Activated T-cell treated with anti-CD3 and anti-CD28 coated beads, Interleukin-2, amount 50 U/mL, for 24 hours (primary cell): ENCODE measurements at regions not wholly inside any gene's neighbourhood (a gene's known extent, or its start where the extent isn't known, plus 50 kb on each side); places are given as distances from the start of the nearest gene placed in this dataset.

ENCODE experiments used
- DNase-seq: peaks from one replicate; pipeline ENCODE4 v3.0.0-alpha.2; 2020
- H3K27ac Mint-ChIP-seq: 2 replicates; pipeline ENCODE4 v1.8.0; 2020; ENCODE audit warnings: mild to moderate bottlenecking, mixed read lengths
- H3K27me3 Mint-ChIP-seq: 2 replicates; pipeline ENCODE4 v1.8.0; 2020; ENCODE audit warnings: mixed read lengths
- H3K36me3 Mint-ChIP-seq: 2 replicates; pipeline ENCODE4 v1.8.0; 2020; ENCODE audit warnings: low read depth, mixed read lengths
- H3K4me1 Mint-ChIP-seq: 2 replicates; pipeline ENCODE4 v1.8.0; 2020; ENCODE audit warnings: low read depth, mixed read lengths
- H3K4me3 Mint-ChIP-seq: 2 replicates; pipeline ENCODE4 v1.8.0; 2020; ENCODE audit warnings: mild to moderate bottlenecking, moderate library complexity, mixed read lengths
- H3K9me3 Mint-ChIP-seq: 2 replicates; pipeline ENCODE4 v1.8.0; 2020; ENCODE audit warnings: mixed read lengths

GRCh38 chrX:129077424-129078170 is 445.7 kb downstream of the SMARCA1 start:
- Mint-ChIP-seq H3K27me3 (peaks cover 7% of the 10 kb centered on the region), H3K36me3 (no peaks in the 10 kb centered on the region), H3K4me1 (no peaks in the 10 kb centered on the region), H3K27ac (no peak overlapping the region), H3K9me3 (no peaks in the 10 kb centered on the region), H3K4me3 (no peak overlapping the region)
- no peak for DNase-seq

DNA sequence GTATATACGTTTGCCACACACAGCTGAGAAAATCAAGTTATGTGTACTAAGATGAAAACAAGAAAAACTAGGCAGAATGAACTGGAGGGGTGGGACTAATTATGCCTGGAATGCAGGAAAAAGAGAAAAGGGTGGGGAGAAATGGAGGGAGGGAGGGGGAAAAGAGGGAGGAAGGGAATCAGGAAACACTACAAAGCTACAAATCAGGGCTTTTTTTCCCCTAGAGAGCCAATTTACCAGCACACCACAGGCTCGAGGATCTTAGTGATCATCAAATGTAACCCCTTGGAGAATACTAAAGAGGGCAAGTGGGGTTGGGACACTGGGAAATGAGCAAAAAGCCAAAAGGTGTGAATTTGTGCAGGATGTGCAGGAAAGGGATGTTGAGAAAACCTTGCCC is 451.9 kb downstream of the SMARCA1 start:
- no peaks in the 10 kb centered on the region for H3K36me3 Mint-ChIP-seq
- H3K27ac Mint-ChIP-seq = no peak overlapping the region
- H3K27me3 Mint-ChIP-seq = peaks cover 7% of the 10 kb centered on the region
- H3K4me1 Mint-ChIP-seq = no peaks in the 10 kb centered on the region
- H3K9me3 Mint-ChIP-seq = no peaks in the 10 kb centered on the region
- no peak for DNase-seq
- H3K4me3 Mint-ChIP-seq = no peak overlapping the region

- no peak overlapping the region for H3K4me3 Mint-ChIP-seq
These were observed 457.4 kb downstream of the SMARCA1 start for GRCh38 chrX:129065895-129066294.

DNA sequence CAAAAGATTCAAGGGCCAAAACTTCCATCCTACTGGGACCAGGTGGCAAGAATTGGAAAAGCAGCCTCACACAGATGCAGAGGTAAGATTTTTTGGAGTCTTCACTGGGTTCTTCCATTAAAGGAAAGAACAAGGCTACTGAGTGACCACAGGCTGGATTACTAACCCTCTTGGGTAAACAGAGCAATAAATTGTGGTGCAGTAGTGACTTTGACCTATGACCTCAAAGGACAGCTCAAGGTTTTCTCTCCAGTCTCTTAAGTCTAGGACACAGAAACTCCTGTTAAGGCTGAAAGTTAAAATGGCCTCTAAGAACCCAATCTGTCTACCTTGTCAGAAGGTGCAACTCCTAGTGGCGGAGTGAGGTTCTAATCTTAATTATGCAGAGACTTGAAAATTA is 464.9 kb downstream of the SMARCA1 start:
- Mint-ChIP-seq H3K27ac (no peak overlapping the region), H3K27me3 (peaks cover 18% of the 10 kb centered on the region), H3K9me3 (no peaks in the 10 kb centered on the region), H3K36me3 (no peaks in the 10 kb centered on the region), H3K4me3 (no peak overlapping the region), H3K4me1 (no peaks in the 10 kb centered on the region)
- no peak for DNase-seq

More at GRCh38 chrX:129065895-129066294, 457.4 kb downstream of the SMARCA1 start:
- Mint-ChIP-seq H3K36me3 (no peaks in the 10 kb centered on the region), H3K4me1 (no peaks in the 10 kb centered on the region), H3K27ac (no peak overlapping the region), H3K9me3 (no peaks in the 10 kb centered on the region), H3K27me3 (no peaks in the 10 kb centered on the region)
- DNase-seq = no peak

DNA sequence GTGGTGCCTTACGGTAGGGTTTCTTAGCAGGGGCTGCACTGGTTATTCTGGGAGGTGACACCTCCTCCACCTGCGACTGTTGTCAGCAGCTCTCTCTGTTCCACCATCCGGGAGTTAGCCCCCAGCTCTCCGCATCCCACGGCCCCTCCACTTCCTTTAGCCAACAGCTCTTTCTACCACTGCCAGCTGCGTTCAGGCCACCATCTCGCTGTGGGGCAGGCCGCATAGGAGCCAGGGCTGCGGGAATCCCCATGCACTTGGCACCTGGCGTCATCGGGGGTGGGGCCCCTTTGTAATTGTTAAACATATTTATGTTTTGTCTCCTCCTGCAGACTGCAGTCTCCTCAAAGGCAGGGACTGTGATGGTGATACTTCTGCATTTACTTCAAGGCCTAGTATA is 480.2 kb downstream of the SMARCA1 start:
- Mint-ChIP-seq H3K4me1 (no peaks in the 10 kb centered on the region), H3K4me3 (no peak overlapping the region), H3K9me3 (peaks cover 3% of the 10 kb centered on the region), H3K27me3 (peaks cover 3% of the 10 kb centered on the region), H3K27ac (no peak overlapping the region), H3K36me3 (no peaks in the 10 kb centered on the region)
- no peak for DNase-seq

DNA sequence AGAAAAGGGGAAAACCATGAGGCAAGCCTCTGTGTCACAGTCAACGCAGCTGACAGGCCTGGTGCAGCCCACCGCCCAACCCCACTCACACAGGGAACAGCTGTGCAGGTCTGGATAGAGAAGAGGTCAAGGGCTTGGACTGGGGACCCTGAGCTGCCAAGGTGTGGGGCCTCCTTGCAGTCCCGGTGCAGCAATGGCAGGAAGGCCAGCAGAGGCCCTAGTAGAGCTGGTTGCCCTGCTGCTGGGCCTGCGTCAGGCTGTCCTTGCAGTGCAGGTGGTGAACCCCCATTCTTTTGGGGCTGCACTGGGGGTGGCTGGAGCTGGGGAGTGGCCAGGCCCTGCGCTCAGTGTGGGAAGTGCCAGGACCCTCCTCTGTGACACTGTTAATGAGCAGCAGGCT is 482.0 kb downstream of the SMARCA1 start:
- no peak overlapping the region for H3K4me3 Mint-ChIP-seq
- peaks cover 3% of the 10 kb centered on the region for H3K9me3 Mint-ChIP-seq
- H3K36me3 Mint-ChIP-seq = no peaks in the 10 kb centered on the region

DNA sequence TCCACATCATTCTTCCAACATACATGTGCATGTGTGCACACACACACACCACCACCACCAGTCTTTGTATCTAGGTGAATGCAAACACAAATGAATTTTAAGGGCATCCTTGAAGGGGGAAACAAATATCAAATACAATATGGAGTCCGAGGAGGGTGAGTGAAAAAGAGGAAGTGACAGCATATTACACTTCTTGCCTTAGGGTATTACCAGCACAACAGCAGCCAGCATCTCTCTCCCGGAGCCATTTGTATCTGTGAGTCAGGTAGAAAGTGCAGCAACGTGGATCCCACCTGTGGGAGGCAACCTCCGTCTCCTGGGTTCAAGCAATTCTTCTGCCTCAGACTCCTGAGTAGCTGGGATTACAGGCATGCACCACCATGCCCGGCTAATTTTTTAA is 483.2 kb downstream of the SMARCA1 start:
- Mint-ChIP-seq H3K36me3 (no peaks in the 10 kb centered on the region), H3K9me3 (peaks cover 3% of the 10 kb centered on the region), H3K27ac (no peak overlapping the region), H3K4me3 (no peak overlapping the region), H3K27me3 (peaks cover 19% of the 10 kb centered on the region), H3K4me1 (no peaks in the 10 kb centered on the region)
- no peak for DNase-seq

More for the DNA sequence above, 482.0 kb downstream of the SMARCA1 start:
- peaks cover 9% of the 10 kb centered on the region for H3K27me3 Mint-ChIP-seq
- no peaks in the 10 kb centered on the region for H3K4me1 Mint-ChIP-seq
- no peak for DNase-seq
- H3K27ac Mint-ChIP-seq = no peak overlapping the region

- Mint-ChIP-seq H3K4me1 (no peaks in the 10 kb centered on the region), H3K4me3 (no peak overlapping the region), H3K36me3 (no peaks in the 10 kb centered on the region), H3K27me3 (peaks cover 23% of the 10 kb centered on the region), H3K27ac (no peak overlapping the region), H3K9me3 (peaks cover 3% of the 10 kb centered on the region)
- no peak for DNase-seq
These were observed 484.1 kb downstream of the SMARCA1 start for GRCh38 chrX:129039176-129039575.

DNA sequence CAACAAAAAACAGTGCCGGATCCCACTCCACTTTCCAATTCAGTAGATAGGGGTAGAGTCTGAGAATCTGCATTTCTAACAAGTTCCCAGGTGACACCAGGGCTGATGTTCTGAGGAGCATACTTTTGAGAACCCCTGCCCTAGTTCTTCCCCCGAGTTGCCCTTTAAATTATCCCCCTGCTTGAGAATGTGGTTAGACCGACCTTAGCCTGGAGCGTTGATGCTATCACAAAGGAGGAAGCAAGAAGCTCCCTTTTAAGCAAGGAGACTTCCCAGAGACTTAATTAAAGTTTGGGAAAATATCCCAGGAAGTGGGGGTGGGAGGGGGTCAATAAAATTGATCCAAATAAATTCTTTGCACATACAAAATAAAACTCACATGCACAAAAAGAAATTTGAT is 485.9 kb downstream of the SMARCA1 start:
- DNase-seq = no peak
- Mint-ChIP-seq H3K27me3 (peaks cover 20% of the 10 kb centered on the region), H3K4me3 (no peak overlapping the region), H3K4me1 (no peaks in the 10 kb centered on the region), H3K9me3 (no peaks in the 10 kb centered on the region), H3K36me3 (no peaks in the 10 kb centered on the region), H3K27ac (no peak overlapping the region)

DNA sequence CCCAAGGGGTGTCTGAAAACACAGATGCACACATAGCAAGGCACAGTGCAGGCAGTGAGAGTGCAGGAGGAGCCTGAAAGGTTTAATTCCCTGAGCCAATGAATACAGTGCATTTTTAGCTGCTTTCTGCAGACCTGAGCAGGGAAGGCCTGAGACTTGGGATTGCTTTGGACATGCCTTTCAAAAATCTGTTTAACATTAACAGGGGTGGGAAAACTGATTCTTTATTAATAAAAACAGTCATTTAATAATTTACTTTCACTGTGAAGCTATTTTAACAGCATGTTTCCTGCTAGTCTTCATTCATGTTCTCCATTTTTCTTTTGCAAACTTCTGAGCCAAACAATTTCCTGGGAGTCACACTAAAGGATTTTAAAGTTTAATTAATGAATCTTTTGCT is 488.1 kb downstream of the SMARCA1 start:
- H3K27ac Mint-ChIP-seq = no peak overlapping the region
- DNase-seq = no peak
- no peaks in the 10 kb centered on the region for H3K4me1 Mint-ChIP-seq
- no peaks in the 10 kb centered on the region for H3K36me3 Mint-ChIP-seq
- no peak overlapping the region for H3K4me3 Mint-ChIP-seq
- H3K9me3 Mint-ChIP-seq = no peaks in the 10 kb centered on the region
- peaks cover 20% of the 10 kb centered on the region for H3K27me3 Mint-ChIP-seq

DNA sequence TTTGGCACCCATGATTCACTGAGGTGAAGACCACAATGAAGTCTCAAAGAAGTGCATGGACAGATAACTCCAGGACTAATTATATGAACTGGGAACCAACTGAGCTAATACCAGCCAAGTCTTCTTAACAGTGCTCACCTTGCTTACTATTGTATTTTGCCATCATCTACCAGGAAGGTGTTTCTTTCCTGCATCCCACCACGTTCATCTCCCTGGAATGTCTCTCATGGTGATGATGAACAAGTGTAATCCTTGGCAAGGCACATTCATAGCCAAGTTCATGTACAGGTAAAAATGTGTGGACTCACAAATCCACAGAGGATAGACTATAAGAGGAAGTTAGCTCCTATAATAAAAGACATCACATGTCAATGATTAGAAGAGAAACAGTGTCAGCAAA is 489.1 kb downstream of the SMARCA1 start:
- Mint-ChIP-seq H3K4me3 (no peak overlapping the region), H3K36me3 (no peaks in the 10 kb centered on the region), H3K4me1 (no peaks in the 10 kb centered on the region), H3K27me3 (peaks cover 20% of the 10 kb centered on the region), H3K9me3 (no peaks in the 10 kb centered on the region), H3K27ac (no peak overlapping the region)
- DNase-seq = no peak

DNA sequence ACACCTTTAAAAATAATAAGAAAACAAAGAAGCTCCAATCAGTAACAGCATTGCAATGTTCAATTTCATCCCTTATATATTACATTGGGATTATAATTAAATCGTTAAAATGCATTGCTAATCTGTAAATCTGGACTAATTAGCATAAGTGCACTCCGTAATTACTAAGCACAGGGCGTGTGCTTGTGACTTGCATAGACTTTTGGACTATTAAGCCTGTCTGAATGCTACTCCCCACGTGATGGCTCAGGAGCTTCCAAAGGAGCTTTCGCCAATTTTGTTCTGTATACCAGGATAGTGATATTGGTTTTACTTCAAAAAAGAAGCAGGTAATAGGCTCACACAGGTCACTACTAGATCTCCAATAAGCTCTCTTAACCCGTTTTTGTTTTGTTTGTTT is 497.1 kb downstream of the SMARCA1 start:
- no peaks in the 10 kb centered on the region for H3K9me3 Mint-ChIP-seq
- H3K4me3 Mint-ChIP-seq = no peak overlapping the region
- DNase-seq = no peak
- H3K27ac Mint-ChIP-seq = no peak overlapping the region
- H3K4me1 Mint-ChIP-seq = no peaks in the 10 kb centered on the region
- H3K36me3 Mint-ChIP-seq = no peaks in the 10 kb centered on the region
- peaks cover 27% of the 10 kb centered on the region for H3K27me3 Mint-ChIP-seq

- Mint-ChIP-seq H3K36me3 (no peaks in the 10 kb centered on the region), H3K27ac (no peak overlapping the region), H3K9me3 (no peaks in the 10 kb centered on the region), H3K27me3 (peaks cover 31% of the 10 kb centered on the region), H3K4me3 (no peak overlapping the region), H3K4me1 (no peaks in the 10 kb centered on the region)
- no peak for DNase-seq
These were observed 497.9 kb downstream of the SMARCA1 start for GRCh38 chrX:129025376-129025775.

GRCh38 chrX:129019412-129019811 is 503.9 kb downstream of the SMARCA1 start:
- Mint-ChIP-seq H3K27ac (no peak overlapping the region), H3K4me3 (no peak overlapping the region), H3K9me3 (no peaks in the 10 kb centered on the region), H3K36me3 (no peaks in the 10 kb centered on the region), H3K4me1 (no peaks in the 10 kb centered on the region), H3K27me3 (peaks cover 22% of the 10 kb centered on the region)
- DNase-seq = no peak

- DNase-seq = no peak
- H3K4me3 Mint-ChIP-seq = no peak overlapping the region
These were observed 507.9 kb downstream of the SMARCA1 start for GRCh38 chrX:129015381-129015780.

DNA sequence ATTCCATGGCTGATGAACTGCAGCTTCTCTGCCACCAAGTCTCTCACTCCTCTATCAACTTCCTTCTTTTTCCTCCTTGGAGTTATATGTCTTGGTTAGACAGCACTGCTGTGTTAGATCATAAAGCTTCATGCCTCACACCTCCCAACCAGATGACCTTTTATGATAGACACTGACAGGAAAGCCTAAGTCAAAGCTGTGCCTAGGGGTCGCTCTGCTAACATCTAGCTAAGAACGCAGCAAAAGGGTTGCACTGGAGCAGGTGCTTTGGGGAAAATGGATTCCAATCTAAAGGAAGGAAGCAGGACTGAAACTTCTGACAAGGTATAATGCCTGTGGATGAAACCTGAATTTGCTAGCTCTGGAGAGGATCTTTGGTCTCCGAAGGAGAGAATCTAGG is 509.7 kb downstream of the SMARCA1 start:
- Mint-ChIP-seq H3K4me1 (no peaks in the 10 kb centered on the region), H3K4me3 (no peak overlapping the region), H3K27me3 (peaks cover 13% of the 10 kb centered on the region), H3K27ac (no peak overlapping the region), H3K36me3 (no peaks in the 10 kb centered on the region), H3K9me3 (no peaks in the 10 kb centered on the region)
- no peak for DNase-seq

More at GRCh38 chrX:129015381-129015780, 507.9 kb downstream of the SMARCA1 start:
- Mint-ChIP-seq H3K36me3 (no peaks in the 10 kb centered on the region), H3K27me3 (peaks cover 18% of the 10 kb centered on the region), H3K27ac (no peak overlapping the region), H3K9me3 (no peaks in the 10 kb centered on the region), H3K4me1 (no peaks in the 10 kb centered on the region)
